GM06990 (cell line): ENCODE measurements at regions not wholly inside any gene's neighbourhood (a gene's known extent, or its start where the extent isn't known, plus 50 kb on each side); places are given as distances from the start of the nearest gene placed in this dataset.

Experiments
- DNase-seq: peaks from one replicate; pipeline ENCODE4 v3.0.0-alpha.2; 2011; ENCODE audit not compliant: insufficient read length; ENCODE audit errors: extremely low read depth
- H3K27me3 ChIP-seq: replicated peaks from 2 replicates; pipeline ENCODE4 v1.6.0; 2011; ENCODE audit warnings: low read length; ENCODE audit not compliant: control insufficient read depth, insufficient read depth
- H3K36me3 ChIP-seq: 2 replicates; pipeline ENCODE4 v1.5.1; 2011; ENCODE audit warnings: low read length; ENCODE audit not compliant: control insufficient read depth, insufficient read depth
- H3K4me3 ChIP-seq: replicated peaks from 2 replicates; pipeline ENCODE4 v1.5.1; 2011; ENCODE audit warnings: low read depth, mild to moderate bottlenecking, control low read depth, low read length
- TF ChIP-seq, protein P1 (sequence below): IDR thresholded peaks from 2 replicates; pipeline ENCODE4 v1.5.1; 2011; ENCODE audit warnings: low read length, control low read depth, mild to moderate bottlenecking, inconsistent platforms; ENCODE audit not compliant: insufficient read depth, poor library complexity, severe bottlenecking

DNA sequence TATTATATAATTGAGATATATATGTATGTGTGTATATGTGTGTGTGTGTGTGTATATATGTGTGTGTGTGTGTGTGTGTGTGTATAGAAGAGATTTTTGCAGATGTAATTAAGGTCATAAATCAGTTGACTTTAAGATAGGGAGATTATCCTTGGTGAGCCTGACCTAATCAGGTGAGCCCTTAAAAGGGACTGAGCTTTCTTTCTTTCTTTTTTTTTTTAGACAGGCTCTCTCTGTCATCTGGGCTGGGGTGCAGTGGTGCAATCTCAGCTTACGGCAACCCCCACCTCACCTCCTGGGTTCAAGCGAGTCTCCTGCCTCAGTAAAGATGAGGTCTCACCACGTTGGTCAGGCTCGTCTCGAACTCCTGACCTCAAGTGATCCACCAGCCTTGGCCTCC, 155.1 kb upstream of the RASGEF1B start:
- TF ChIP-seq, protein P1, sequence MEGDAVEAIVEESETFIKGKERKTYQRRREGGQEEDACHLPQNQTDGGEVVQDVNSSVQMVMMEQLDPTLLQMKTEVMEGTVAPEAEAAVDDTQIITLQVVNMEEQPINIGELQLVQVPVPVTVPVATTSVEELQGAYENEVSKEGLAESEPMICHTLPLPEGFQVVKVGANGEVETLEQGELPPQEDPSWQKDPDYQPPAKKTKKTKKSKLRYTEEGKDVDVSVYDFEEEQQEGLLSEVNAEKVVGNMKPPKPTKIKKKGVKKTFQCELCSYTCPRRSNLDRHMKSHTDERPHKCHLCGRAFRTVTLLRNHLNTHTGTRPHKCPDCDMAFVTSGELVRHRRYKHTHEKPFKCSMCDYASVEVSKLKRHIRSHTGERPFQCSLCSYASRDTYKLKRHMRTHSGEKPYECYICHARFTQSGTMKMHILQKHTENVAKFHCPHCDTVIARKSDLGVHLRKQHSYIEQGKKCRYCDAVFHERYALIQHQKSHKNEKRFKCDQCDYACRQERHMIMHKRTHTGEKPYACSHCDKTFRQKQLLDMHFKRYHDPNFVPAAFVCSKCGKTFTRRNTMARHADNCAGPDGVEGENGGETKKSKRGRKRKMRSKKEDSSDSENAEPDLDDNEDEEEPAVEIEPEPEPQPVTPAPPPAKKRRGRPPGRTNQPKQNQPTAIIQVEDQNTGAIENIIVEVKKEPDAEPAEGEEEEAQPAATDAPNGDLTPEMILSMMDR = no peak
- Histone ChIP-seq H3K4me3 (no peak overlapping the region), H3K36me3 (no peaks in the 10 kb centered on the region), H3K27me3 (no peaks in the 10 kb centered on the region)
- DNase-seq = no peak

DNA sequence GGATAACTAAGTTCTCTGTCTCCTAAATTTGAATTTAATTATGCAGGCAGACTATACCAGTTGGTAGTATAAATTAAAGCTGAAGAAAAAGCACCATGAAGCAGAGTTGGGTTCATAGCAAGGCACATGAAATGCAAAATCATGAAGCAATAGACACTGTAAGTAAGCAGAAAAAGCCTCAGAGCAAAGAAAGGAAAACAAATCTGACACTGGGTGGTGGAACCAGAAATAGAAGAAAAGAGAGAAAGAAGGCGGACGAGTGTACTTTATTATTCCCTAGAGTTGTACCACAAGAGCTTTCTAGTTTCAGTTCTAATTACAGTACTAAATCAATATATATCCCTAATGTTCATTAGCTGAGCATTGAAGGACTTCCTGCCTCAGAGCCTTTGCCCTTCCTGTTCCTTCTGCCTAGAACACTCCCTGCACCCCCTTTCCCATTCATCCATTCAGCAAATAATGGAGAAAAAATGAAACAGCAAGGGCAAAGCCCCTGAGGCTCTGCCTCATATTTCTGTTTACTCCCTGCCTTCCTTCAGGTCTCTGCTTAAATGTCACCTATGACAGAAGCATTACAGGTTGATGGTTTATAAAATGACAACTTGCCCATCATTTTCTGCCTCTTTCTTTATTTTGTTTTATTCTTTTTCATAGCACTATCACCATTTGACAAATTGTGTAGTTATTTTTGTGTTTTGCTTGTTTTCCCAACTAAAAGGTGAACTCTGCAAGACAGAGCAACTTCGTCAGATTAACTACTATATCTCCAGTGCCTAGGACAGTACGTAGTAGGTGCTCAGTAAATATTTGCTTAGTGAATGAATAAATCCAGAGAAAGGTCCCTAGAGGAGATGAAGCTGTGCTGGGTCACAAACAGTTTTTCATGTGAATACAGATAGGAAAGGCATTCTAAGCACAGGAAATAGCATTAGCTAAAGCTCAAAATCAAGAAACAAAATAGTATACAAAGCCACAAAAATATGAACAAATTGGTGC, 154.0 kb upstream of the RASGEF1B start:
- DNase-seq = no peak
- TF ChIP-seq, protein P1 = no peak
- no peaks in the 10 kb centered on the region for H3K36me3 ChIP-seq
- no peak overlapping the region for H3K4me3 ChIP-seq
- H3K27me3 ChIP-seq = no peaks in the 10 kb centered on the region

DNA sequence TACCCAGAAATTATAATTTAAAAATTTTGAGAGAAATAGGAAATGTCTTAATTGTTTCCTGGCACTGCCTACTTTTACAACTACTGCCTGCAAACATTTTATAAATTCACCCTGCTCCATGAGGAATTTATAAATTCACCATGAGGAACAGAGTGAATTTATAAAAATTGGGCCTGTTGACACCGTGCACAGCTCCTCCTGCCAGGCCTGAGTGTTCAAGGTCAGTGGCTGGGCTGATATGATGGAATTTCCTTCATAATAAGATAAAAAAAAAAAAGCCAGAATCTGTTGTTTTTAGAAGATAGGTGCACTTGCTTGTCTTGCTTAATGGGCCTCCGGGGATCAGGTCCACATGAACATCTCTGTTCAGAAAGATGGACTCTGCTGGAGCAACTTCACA, 151.7 kb upstream of the RASGEF1B start:
- DNase-seq = no peak
- H3K27me3 ChIP-seq = no peaks in the 10 kb centered on the region
- no peaks in the 10 kb centered on the region for H3K36me3 ChIP-seq
- TF ChIP-seq, protein P1 = no peak
- no peak overlapping the region for H3K4me3 ChIP-seq

DNA sequence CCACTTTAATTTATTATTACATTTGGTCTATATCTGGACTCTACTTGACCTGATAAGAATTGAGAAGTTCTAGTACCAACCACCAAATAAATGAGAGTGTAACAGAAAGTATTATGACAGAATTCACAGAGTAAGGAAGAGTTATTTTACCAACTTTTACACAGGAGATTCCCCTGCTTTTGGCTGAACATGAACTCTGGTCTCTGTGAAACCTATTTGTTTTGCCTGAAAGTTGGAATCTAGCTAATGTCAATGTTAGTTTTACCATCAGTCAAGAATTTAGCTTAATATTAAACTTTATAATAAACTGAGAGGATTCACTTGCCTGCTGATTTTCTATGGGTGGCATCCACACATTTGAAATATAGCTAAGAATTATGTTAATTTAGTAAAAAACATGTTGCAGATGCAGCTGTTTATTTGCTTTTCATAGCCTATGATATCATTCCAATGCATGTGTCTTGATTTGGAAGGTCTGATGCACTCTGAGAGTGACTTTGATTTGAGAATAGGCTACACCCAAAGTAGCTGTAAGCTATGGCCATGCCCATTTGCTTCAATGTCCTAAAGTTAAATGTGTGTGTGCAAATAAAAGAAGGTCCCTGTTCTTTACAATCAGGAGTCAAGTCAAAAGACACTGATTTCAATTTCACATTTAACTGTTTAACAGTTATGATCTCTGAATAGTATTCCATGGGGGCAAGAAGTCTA, 150.9 kb upstream of the RASGEF1B start:
- Histone ChIP-seq H3K27me3 (no peaks in the 10 kb centered on the region), H3K4me3 (no peak overlapping the region), H3K36me3 (no peaks in the 10 kb centered on the region)
- DNase-seq = no peak
- TF ChIP-seq, protein P1 = no peak

DNA sequence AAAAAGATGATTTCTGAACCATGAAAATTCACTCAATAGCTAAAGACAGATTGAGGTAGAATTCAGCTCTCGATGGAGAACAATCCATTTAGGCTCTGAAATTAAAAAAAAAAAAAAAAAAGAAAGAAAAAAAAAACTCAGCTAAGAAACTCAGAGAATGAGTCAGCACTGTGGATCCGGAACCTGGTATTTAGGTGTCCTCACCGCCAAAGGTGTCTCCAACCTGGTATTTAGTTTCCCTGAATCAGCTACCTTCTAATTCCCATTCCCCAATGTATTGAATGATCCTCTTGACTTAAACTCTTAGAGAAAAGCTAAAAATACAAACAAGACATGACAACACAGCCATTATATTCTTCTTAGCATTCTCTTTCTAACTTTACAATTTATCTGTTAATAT, 150.3 kb upstream of the RASGEF1B start:
- no peak for DNase-seq
- H3K4me3 ChIP-seq = no peak overlapping the region
- TF ChIP-seq, protein P1 = no peak
- H3K36me3 ChIP-seq = no peaks in the 10 kb centered on the region
- H3K27me3 ChIP-seq = no peaks in the 10 kb centered on the region
